GM18870 (cell line): ENCODE measurements at regions not wholly inside any gene's neighbourhood (a gene's known extent, or its start where the extent isn't known, plus 50 kb on each side); places are given as distances from the start of the nearest gene placed in this dataset.
A peak's percentile ranks its signal among the peaks of the same experiment; 100 is the strongest.
"Not testable (repeated sequence)": the region's sequence is repeated elsewhere in the genome, so short reads cannot be mapped to it uniquely, and the experiment has no call there.

Source experiments
- ATAC-seq: cut with Tn5 transposase; IDR thresholded peaks from one replicate; pipeline ENCODE4 v1.9.1; 2021; ENCODE audit warnings: moderate library complexity; ENCODE audit not compliant: unreplicated experiment

- ATAC-seq = no peak
Measured at GRCh38 chr12:89192429-89192828, 159.9 kb downstream of the DUSP6 start.

GRCh38 chr12:89191597-89191996, 160.7 kb downstream of the DUSP6 start:
- ATAC-seq = not testable (repeated sequence)

GRCh38 chr12:89189448-89189847, 162.9 kb downstream of the DUSP6 start:
- no peak for ATAC-seq

- ATAC-seq = no peak
Measured at GRCh38 chr12:89187507-89187906, 164.8 kb downstream of the DUSP6 start.

- ATAC-seq = no peak
Measured at GRCh38 chr12:89185889-89186288, 166.4 kb downstream of the DUSP6 start.

- ATAC-seq = no peak
Measured at GRCh38 chr12:89185181-89185580, 167.1 kb downstream of the DUSP6 start.

- ATAC-seq = no peak
Measured at GRCh38 chr12:89183985-89184435, 168.3 kb downstream of the DUSP6 start.

- ATAC-seq = no peak
Measured at GRCh38 chr12:89181271-89181920, 170.9 kb downstream of the DUSP6 start.

- no peak for ATAC-seq
Measured at GRCh38 chr12:89180496-89180895, 171.8 kb downstream of the DUSP6 start.

GRCh38 chr12:89179983-89180382, 172.3 kb downstream of the DUSP6 start:
- ATAC-seq = no peak

- ATAC-seq = no peak
Measured at GRCh38 chr12:89179245-89179644, 173.1 kb downstream of the DUSP6 start.

- no peak for ATAC-seq
Measured at GRCh38 chr12:89177802-89178395, 174.4 kb downstream of the DUSP6 start.

- no peak for ATAC-seq
Measured at GRCh38 chr12:89176676-89177075, 175.6 kb downstream of the DUSP6 start.

- ATAC-seq = no peak
Measured at GRCh38 chr12:89173678-89174077, 178.6 kb downstream of the DUSP6 start.

- ATAC-seq = no peak
Measured at GRCh38 chr12:89173096-89173495, 179.2 kb downstream of the DUSP6 start.

GRCh38 chr12:89172224-89172623, 180.1 kb downstream of the DUSP6 start:
- ATAC-seq = no peak

- no peak for ATAC-seq
Measured at GRCh38 chr12:89169321-89169720, 183.0 kb downstream of the DUSP6 start.

- no peak for ATAC-seq
Measured at GRCh38 chr12:89167986-89168385, 184.3 kb downstream of the DUSP6 start.

- peak; percentile 96 for ATAC-seq
Measured at GRCh38 chr12:89166525-89166934, 185.8 kb downstream of the DUSP6 start.

- ATAC-seq = no peak
Measured at GRCh38 chr12:89166121-89166520, 186.2 kb downstream of the DUSP6 start.

- ATAC-seq = no peak
Measured at GRCh38 chr12:89165703-89166102, 186.6 kb downstream of the DUSP6 start.

- ATAC-seq = no peak
Measured at GRCh38 chr12:89163918-89164317, 188.4 kb downstream of the DUSP6 start.
